ENCODE measurements at regions not wholly inside any gene's neighbourhood (a gene's known extent, or its start where the extent isn't known, plus 50 kb on each side); places are given as distances from the start of the nearest gene placed in this dataset.

DNA sequence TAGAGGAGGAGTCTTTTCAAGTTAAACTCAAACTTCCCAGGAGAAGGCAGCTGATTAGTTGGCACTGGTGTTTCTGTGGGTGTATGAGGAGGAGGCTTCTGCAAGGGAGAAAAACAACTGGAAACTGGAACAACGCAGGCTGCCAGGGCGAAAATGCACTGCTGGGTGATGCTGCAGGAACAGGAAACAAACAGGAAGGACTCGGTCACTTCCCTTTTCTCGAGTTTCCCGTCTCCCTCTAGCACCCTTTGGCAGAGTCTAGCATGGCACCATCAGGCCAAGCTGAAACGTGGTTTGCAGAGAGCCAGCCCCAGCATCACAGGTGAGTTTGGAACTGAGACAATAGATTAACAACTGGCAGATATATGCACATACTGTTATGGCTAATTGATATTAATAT lies 77.5 kb upstream of the CAST start:
- DNase-seq (ENCODE audit: low read depth, low spot score), result no peak

DNA sequence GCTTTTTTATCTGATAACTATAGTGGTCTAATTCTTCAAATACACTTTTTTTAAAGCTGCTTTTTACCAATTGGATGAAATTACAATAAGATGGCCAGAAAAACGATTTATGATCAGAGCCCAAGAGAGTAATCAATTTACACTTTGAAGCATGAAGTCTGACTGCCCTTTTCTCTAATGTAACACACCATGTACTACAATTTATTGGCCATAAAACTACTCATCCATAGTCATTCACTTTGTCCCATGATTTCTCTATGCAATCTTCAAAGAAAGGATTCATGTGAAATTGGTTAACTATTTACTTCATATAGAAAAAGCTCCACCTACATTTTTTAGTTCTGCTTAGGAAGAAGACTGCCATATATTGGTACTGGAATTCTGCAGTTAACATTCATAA lies 73.6 kb upstream of the CAST start:
- DNase-seq (ENCODE audit: low read depth, low spot score), result no peak

GRCh38 chr5:96590796-96591195 lies 71.4 kb upstream of the CAST start:
- DNase-seq (ENCODE audit: low read depth, low spot score), result no peak

- no peak for DNase-seq (ENCODE audit: low read depth, low spot score)
These were observed 66.7 kb upstream of the CAST start for GRCh38 chr5:96595300-96596090.

DNA sequence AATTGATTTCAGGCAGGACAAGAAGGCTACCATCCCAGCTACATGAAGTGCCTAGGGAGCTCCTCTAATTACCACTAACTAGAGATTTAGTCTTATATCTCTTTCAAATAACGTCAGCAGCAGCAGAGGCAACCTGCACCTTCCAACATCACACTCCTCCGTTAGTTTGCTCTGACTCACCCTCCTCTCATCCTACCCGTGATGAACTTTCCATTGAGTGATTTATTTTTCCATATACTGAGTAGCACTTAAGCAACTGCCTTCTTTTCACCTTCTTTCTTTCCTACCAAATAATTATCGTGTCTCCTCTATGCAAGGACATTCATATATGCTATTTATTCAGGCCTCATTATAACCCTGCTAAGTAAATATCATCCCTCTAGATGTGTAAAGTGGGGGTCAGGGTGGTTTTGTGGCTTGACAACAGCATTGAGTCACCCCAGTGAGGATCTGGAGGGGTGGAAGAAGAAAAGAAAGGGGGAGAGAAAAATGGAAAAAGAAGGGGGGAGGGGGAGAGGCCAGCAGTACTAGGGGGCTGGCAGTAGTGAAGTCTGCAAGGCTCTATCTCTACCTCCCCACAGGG lies 64.6 kb upstream of the CAST start:
- DNase-seq (ENCODE audit: low read depth, low spot score), result no peak

DNA sequence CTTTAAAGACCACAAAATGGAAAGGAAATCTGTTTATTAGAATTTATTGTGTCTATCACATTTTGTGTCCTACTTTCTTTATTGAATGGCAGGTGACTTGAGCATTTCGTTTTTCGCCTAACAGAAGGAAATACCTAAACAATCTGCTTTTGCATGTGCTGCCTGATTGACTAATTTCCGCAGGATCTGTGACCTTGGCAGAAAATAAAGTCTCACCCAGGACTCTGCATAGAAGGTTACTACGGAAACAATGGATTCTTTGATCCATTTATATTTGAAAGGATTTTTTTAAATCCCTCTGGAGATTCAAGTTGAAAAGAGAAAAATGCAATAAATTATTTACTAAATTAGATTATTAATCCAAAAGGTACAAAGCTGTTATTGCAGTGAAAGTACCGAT lies 61.0 kb upstream of the CAST start:
- no peak for DNase-seq (ENCODE audit: low read depth, low spot score)

DNA sequence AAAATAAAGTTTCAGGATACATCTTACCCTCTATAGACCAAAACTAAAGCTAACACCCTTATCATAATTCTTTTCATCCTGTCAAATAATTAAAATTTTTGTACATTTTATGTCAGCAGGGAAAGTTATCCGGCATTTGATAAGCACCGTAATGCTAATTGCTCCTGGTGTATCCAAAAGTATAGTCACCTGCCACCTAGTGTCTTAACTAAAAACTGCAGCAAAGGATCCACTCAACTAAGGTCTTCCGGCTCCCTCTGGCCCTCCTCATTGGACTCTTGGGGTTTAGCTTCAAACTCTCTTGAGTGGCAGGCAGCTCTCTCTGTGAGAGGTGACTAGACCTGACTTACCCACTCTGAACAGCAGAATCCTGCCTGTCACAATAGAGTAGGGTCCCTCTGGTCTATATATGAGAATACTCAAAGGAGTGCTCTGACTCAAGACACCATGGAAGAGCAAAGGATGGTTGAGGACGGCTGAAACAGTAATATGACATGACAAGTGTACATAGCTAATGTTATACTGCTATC lies 60.4 kb upstream of the CAST start:
- DNase-seq (ENCODE audit: low read depth, low spot score), result peak; percentile 36

DNA sequence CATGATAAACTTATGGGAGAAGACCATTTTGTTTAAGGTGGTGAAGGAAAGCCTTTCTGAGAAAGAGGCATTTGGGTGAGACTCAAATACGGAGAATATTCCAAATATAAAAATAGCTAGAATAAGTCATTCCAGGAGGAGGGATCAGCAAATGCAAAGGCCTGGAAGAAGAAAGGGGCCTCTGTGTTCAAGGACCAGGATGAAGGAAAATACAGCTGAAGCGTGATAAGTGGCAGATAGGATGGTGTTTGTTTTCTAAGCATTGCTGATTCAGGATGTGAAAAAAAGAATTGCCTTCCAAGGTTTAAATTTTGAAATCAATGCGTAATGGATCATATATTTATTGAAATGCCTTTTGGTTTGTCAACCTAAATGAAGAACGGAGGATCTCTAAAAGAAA lies 59.4 kb upstream of the CAST start:
- no peak for DNase-seq (ENCODE audit: low read depth, low spot score)

- DNase-seq (ENCODE audit: low read depth, low spot score), result no peak
These were observed 56.9 kb upstream of the CAST start for GRCh38 chr5:96605144-96605837.

DNA sequence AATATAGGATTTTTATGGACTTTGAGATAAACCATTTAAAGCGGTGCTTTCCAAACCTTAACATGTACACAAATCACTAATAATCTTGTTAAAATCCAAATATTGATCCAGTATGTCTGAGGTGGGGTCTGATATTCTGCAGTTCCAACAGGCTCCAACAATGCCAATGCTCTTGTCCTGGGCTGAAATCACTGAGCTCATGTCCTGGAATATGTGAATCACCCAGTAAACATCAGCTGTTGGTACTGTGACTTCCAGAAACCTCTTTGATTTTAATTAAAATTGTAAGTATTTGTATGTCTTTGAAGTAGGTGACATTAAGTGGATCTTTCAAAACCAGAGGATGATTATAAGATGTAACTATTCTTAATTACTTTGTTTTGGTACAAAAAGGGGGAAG lies 52.8 kb upstream of the CAST start:
- no peak for DNase-seq (ENCODE audit: low read depth, low spot score)

- DNase-seq (ENCODE audit: low read depth, low spot score), result no peak
These were observed 51.4 kb upstream of the CAST start for GRCh38 chr5:96610747-96611146.

GRCh38 chr5:96611946-96612345 lies 50.2 kb upstream of the CAST start:
- no peak for DNase-seq (ENCODE audit: low read depth, low spot score)

All from activated CD4-positive, CD25-positive, alpha-beta regulatory T cell treated with anti-CD3 and anti-CD28 coated beads, Interleukin-2, amount 50 U/mL, for 16 hours (primary cell).